ENCODE measurements at regions not wholly inside any gene's neighbourhood (a gene's known extent, or its start where the extent isn't known, plus 50 kb on each side); places are given as distances from the start of the nearest gene placed in this dataset.

DNA sequence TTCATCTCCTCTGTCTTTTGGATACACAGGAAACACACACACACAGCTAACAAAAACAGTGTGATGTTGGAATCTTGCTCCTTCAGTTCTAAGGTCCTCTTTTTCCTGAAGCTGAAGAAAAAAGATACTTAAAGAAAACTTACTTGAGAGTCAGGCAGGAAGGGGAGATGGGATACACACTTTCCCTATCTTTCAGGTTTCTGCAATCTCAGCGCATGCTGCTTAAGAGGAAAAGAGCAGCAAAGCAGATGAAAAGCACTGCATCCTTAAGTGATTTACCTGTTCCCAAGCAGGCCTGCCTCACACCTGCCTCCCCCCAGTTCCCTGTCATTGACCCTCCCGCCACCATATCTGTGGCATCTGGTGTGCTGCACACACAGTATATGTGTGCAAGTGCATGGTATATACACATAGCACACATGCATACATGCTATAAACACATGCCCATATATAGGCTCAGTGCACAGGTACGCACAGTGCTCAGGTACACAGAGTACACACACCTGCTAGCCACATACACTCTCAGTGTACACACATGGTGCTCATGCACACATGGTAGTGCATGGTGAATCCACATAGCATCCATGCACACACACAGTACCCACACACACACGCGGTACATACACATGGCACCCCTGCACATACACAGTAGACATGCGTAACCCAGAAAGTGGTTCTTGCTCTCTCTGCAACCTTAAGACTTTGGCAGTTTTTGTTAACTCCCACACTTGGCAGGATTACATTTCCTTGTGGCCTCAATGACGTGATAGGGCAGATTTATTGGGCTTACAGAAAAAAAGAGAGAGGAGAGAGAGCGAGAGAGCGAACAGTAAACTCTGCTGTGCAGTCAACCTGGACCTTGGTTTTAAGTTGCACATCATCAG is 166.9 kb downstream of the TOMM20 start:
- ATAC-seq (ENCODE audit: low read depth) (no peak), DNase-seq (ENCODE audit: low spot score) (no peak)
- peaks cover 32% of the 10 kb centered on the region for H3K4me1 ChIP-seq (ENCODE audit: insufficient read depth, poor library complexity, severe bottlenecking)
- H3K27ac ChIP-seq (ENCODE audit: poor library complexity, severe bottlenecking), result no peak overlapping the region
- TF ChIP-seq, protein P1, sequence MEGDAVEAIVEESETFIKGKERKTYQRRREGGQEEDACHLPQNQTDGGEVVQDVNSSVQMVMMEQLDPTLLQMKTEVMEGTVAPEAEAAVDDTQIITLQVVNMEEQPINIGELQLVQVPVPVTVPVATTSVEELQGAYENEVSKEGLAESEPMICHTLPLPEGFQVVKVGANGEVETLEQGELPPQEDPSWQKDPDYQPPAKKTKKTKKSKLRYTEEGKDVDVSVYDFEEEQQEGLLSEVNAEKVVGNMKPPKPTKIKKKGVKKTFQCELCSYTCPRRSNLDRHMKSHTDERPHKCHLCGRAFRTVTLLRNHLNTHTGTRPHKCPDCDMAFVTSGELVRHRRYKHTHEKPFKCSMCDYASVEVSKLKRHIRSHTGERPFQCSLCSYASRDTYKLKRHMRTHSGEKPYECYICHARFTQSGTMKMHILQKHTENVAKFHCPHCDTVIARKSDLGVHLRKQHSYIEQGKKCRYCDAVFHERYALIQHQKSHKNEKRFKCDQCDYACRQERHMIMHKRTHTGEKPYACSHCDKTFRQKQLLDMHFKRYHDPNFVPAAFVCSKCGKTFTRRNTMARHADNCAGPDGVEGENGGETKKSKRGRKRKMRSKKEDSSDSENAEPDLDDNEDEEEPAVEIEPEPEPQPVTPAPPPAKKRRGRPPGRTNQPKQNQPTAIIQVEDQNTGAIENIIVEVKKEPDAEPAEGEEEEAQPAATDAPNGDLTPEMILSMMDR (IDR thresholded peaks at IDR 0.05; ENCODE audit: poor library complexity, severe bottlenecking), result no peak
- H3K4me3 ChIP-seq (ENCODE audit: severe bottlenecking), result no peak overlapping the region
- H3K36me3 ChIP-seq (ENCODE audit: low read depth), result no peaks in the 10 kb centered on the region
- no peaks in the 10 kb centered on the region for H3K27me3 ChIP-seq (ENCODE audit: insufficient read depth, poor library complexity, severe bottlenecking)
- no peaks in the 10 kb centered on the region for H3K9me3 ChIP-seq (ENCODE audit: severe bottlenecking)

DNA sequence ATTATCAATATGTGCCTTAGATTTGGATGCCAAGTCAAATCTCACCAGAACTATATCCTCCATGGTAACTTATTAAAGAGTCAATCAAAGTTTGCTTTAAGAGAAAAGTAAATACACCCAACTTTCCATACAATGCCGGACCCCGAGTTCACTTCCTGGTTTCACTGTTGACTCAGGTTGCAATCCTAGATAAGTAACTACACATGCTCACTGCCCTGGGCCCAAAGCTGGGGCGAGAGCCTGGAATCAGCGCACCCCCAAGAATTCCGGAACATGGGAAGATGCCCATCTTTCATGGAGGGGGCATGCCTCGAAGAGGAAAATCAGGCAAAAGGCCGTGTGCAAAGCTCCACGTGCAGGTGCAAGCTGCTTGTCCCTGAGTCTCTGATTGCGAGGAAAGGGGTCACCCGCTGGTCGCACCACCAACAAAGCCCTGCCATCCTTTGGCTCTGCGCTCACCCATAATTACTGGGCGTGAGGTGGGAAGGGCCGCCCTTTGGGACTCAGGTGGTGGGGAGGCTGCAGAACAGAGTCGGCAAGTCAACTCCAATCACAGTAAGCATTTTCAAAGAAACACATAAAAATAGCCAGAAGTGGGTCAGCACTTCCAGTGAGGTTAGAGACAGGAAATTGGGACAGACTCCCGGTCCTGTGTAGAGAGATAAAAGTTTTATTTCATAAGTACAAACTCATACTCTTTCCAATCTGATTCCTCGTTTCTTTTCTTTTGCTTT is 167.7 kb downstream of the TOMM20 start:
- no peaks in the 10 kb centered on the region for H3K9me3 ChIP-seq (ENCODE audit: severe bottlenecking)
- TF ChIP-seq, protein P1 (IDR thresholded peaks at IDR 0.05; ENCODE audit: poor library complexity, severe bottlenecking), result no peak
- H3K27me3 ChIP-seq (ENCODE audit: insufficient read depth, poor library complexity, severe bottlenecking), result no peaks in the 10 kb centered on the region
- no peaks in the 10 kb centered on the region for H3K36me3 ChIP-seq (ENCODE audit: low read depth)
- peak; percentile 50; the same call in 1 of the 3 replicates for ATAC-seq (ENCODE audit: low read depth)
- H3K4me1 ChIP-seq (ENCODE audit: insufficient read depth, poor library complexity, severe bottlenecking), result peaks cover 37% of the 10 kb centered on the region
- H3K4me3 ChIP-seq (ENCODE audit: severe bottlenecking), result no peak overlapping the region
- no peak overlapping the region for H3K27ac ChIP-seq (ENCODE audit: poor library complexity, severe bottlenecking)
- no peak for DNase-seq (ENCODE audit: low spot score)

DNA sequence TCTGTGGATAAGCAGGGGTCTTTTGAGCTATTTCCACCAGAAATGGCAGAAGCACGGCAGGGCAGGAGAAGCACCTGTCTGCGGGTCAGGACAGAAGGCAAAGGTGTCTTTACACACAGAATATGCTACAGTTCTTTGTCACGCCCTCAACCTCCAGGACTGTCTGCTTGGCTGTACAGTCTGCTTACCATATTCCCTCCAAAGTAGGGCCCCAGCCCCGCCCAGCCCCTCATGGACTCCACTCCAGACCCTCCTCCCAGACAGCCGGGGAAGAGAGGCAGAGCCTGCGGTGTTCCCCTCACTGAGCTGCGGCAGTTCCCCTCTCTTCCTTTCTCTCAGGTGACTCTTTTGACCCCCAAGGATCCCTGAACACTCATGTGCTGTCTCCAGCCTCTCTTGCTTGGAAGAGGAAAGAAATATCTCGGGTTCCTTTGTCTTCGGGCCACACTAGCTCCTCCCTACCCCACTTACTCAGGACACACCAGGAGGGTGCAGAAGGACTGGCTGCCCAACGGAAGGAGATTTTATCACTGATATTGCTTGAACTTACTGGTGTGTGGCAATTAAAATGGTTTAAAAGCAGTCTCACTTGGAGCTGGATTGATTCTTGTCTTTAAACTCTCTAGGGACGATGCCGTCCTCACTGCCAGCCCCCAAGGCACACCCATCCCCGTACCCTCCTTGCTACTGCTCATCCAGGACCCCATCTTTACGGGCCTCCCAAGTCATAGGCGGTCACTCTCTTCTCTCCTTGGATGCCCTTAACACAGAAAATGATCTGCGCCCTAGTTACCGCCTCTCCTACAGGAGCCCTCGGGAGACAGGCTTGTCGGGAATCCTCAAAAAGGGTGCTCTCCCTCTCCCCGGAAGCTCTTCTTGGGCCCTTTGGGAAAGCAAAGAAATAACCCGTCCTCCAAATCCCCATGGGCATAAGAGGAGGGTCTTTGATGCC is 169.7 kb downstream of the TOMM20 start:
- Histone ChIP-seq H3K27ac (ENCODE audit: poor library complexity, severe bottlenecking) (no peak overlapping the region), H3K36me3 (ENCODE audit: low read depth) (no peaks in the 10 kb centered on the region), H3K27me3 (ENCODE audit: insufficient read depth, poor library complexity, severe bottlenecking) (no peaks in the 10 kb centered on the region), H3K9me3 (ENCODE audit: severe bottlenecking) (no peaks in the 10 kb centered on the region), H3K4me1 (ENCODE audit: insufficient read depth, poor library complexity, severe bottlenecking) (peaks cover 40% of the 10 kb centered on the region), H3K4me3 (ENCODE audit: severe bottlenecking) (no peak overlapping the region)
- TF ChIP-seq, protein P1 (IDR thresholded peaks at IDR 0.05; ENCODE audit: poor library complexity, severe bottlenecking), result no peak
- DNase-seq (ENCODE audit: low spot score), result no peak
- no peak for ATAC-seq (ENCODE audit: low read depth)

DNA sequence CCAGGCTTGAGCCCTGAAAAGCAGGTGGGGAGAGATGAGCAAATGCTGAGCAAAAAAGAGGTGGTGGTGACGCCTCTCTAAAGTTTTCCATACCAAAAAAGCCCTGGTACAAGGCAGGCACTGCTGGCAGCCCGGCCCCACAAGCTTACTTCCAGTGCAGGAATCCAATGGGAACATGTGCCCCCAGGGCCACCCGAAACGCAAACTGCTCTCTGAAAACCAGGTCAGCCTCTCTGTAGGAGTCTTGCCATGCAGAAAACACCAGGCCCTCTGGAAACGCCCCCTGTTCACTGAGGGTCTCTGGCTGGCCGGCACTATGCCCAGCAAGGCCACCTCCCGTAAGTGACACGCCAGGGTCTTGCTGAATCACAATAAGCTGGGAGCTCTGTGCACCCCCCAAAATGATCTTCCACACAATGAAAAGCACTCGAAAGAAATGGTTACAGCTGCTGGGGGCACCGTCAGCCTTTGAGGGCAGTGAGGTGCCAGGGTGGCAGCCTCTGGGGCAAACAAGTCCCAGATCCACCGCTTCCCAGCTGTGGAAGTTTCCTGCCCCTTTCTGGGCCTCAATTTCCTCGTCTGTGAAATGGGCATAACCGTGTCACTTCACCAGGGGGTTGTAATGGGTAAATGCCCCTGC is 170.5 kb downstream of the TOMM20 start:
- Histone ChIP-seq H3K36me3 (ENCODE audit: low read depth) (no peaks in the 10 kb centered on the region), H3K9me3 (ENCODE audit: severe bottlenecking) (no peaks in the 10 kb centered on the region), H3K4me3 (ENCODE audit: severe bottlenecking) (no peak overlapping the region), H3K4me1 (ENCODE audit: insufficient read depth, poor library complexity, severe bottlenecking) (peaks cover 40% of the 10 kb centered on the region), H3K27me3 (ENCODE audit: insufficient read depth, poor library complexity, severe bottlenecking) (no peaks in the 10 kb centered on the region), H3K27ac (ENCODE audit: poor library complexity, severe bottlenecking) (peak overlapping the region; percentile 37)
- ATAC-seq (ENCODE audit: low read depth) (no peak), DNase-seq (ENCODE audit: low spot score) (no peak)
- TF ChIP-seq, protein P1 (IDR thresholded peaks at IDR 0.05; ENCODE audit: poor library complexity, severe bottlenecking), result no peak
